PC-9 (cell line): ENCODE measurements at regions not wholly inside any gene's neighbourhood (a gene's known extent, or its start where the extent isn't known, plus 50 kb on each side); places are given as distances from the start of the nearest gene placed in this dataset.

Source experiments
- EZH2 ChIP-seq: fragments of 200-600 bp; sonication (generic); IDR thresholded peaks from 2 replicates; pipeline ENCODE4 v1.8.0; 2017; ENCODE audit warnings: antibody characterized with exemption, low read depth
- TF ChIP-seq, protein P1 (sequence below): fragments of 200-600 bp; sonication (generic); conservative IDR thresholded peaks from 2 replicates; pipeline ENCODE4 v1.6.1; 2017; ENCODE audit warnings: mixed run types, antibody characterized with exemption, mild to moderate bottlenecking, moderate library complexity

DNA sequence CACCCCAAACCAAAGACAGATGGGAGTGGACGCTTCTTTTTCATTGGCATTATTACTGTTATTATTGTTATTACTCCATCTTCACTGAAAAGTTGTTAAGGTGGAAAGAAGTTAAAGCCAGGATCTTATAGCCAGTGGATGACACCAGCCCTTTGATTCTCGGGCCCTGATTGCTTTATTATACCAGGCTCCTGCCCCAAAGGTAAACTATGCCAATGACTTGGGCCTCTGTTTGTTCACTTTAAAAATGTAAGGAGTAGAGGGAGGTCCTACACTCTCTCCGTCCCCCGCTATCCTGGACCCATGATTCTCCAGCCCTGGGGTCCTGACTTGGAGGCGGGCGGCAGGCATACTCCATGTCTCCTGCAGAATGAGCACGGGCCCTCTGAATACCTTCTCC lies 106.8 kb downstream of the TOMM20 start:
- TF ChIP-seq, protein P1, sequence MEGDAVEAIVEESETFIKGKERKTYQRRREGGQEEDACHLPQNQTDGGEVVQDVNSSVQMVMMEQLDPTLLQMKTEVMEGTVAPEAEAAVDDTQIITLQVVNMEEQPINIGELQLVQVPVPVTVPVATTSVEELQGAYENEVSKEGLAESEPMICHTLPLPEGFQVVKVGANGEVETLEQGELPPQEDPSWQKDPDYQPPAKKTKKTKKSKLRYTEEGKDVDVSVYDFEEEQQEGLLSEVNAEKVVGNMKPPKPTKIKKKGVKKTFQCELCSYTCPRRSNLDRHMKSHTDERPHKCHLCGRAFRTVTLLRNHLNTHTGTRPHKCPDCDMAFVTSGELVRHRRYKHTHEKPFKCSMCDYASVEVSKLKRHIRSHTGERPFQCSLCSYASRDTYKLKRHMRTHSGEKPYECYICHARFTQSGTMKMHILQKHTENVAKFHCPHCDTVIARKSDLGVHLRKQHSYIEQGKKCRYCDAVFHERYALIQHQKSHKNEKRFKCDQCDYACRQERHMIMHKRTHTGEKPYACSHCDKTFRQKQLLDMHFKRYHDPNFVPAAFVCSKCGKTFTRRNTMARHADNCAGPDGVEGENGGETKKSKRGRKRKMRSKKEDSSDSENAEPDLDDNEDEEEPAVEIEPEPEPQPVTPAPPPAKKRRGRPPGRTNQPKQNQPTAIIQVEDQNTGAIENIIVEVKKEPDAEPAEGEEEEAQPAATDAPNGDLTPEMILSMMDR, result no peak
- no peak for TF ChIP-seq EZH2
